Suprapubic skin (tissue), 2 donors: ENCODE measurements at regions not wholly inside any gene's neighbourhood (a gene's known extent, or its start where the extent isn't known, plus 50 kb on each side); places are given as distances from the start of the nearest gene placed in this dataset.

Experiments used
- EP300 ChIP-seq: sonication (generic); formaldehyde crosslinking; IDR thresholded peaks from one replicate; pipeline ENCODE4 v1.6.1; 2017; ENCODE audit warnings: antibody characterized with exemption
- POLR2A ChIP-seq, 2 donors: fragments of 450-650 bp; IDR thresholded peaks; one replicate each; pipeline ENCODE4 v1.6.1; 2017; ENCODE audit warnings: antibody characterized with exemption in 2 of 2, mild to moderate bottlenecking in 2 of 2, moderate library complexity in 2 of 2

- TF ChIP-seq EP300 (no peak), POLR2A (IDR thresholded peaks at IDR 0.05) (no peak)
These were observed 120.7 kb upstream of the GALNT15 start for GRCh38 chr3:16053794-16054193.
